ENCODE measurements at regions not wholly inside any gene's neighbourhood (a gene's known extent, or its start where the extent isn't known, plus 50 kb on each side); places are given as distances from the start of the nearest gene placed in this dataset.

- TF ChIP-seq, protein P1, sequence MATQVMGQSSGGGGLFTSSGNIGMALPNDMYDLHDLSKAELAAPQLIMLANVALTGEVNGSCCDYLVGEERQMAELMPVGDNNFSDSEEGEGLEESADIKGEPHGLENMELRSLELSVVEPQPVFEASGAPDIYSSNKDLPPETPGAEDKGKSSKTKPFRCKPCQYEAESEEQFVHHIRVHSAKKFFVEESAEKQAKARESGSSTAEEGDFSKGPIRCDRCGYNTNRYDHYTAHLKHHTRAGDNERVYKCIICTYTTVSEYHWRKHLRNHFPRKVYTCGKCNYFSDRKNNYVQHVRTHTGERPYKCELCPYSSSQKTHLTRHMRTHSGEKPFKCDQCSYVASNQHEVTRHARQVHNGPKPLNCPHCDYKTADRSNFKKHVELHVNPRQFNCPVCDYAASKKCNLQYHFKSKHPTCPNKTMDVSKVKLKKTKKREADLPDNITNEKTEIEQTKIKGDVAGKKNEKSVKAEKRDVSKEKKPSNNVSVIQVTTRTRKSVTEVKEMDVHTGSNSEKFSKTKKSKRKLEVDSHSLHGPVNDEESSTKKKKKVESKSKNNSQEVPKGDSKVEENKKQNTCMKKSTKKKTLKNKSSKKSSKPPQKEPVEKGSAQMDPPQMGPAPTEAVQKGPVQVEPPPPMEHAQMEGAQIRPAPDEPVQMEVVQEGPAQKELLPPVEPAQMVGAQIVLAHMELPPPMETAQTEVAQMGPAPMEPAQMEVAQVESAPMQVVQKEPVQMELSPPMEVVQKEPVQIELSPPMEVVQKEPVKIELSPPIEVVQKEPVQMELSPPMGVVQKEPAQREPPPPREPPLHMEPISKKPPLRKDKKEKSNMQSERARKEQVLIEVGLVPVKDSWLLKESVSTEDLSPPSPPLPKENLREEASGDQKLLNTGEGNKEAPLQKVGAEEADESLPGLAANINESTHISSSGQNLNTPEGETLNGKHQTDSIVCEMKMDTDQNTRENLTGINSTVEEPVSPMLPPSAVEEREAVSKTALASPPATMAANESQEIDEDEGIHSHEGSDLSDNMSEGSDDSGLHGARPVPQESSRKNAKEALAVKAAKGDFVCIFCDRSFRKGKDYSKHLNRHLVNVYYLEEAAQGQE (IDR thresholded peaks at IDR 0.05; ENCODE audit: low read depth) = no peak
- no peak for TF ChIP-seq POLR2AphosphoS5 (IDR thresholded peaks at IDR 0.05; ENCODE audit: low read depth, low read length)
- TF ChIP-seq CTCF (IDR thresholded peaks at IDR 0.05 in 2 of 3, conservative IDR thresholded peaks at IDR 0.05 in 1 of 3; ENCODE audit: borderline replicate concordance in 1 of 3, insufficient read depth in 1 of 3, low read depth in 2 of 3, low read length in 2 of 3) = no peak
- TF ChIP-seq ATF3 (IDR thresholded peaks at IDR 0.05) = no peak
- TF ChIP-seq JUND (IDR thresholded peaks at IDR 0.05) = no peak
- TF ChIP-seq, protein P2, sequence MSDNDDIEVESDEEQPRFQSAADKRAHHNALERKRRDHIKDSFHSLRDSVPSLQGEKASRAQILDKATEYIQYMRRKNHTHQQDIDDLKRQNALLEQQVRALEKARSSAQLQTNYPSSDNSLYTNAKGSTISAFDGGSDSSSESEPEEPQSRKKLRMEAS (IDR thresholded peaks at IDR 0.05) = no peak
- no peak for TF ChIP-seq ZNF274 (IDR thresholded peaks at IDR 0.05; ENCODE audit: low read depth, low read length)
- no peak for TF ChIP-seq POLR2A (IDR thresholded peaks at IDR 0.05; ENCODE audit: borderline replicate concordance, extremely low read depth, insufficient read depth, insufficient read length)
- TF ChIP-seq EZH2phosphoT487 (IDR thresholded peaks at IDR 0.05; ENCODE audit: borderline replicate concordance) = no peak
Observed at GRCh38 chr6:53431704-53432103, 83.0 kb upstream of the ELOVL5 start.

Data from HCT116 (cell line).